Tibial nerve (tissue), 4 donors: ENCODE measurements at regions not wholly inside any gene's neighbourhood (a gene's known extent, or its start where the extent isn't known, plus 50 kb on each side); places are given as distances from the start of the nearest gene placed in this dataset.

Experiments used
- EP300 ChIP-seq, 2 donors: sonication (generic); formaldehyde crosslinking; IDR thresholded peaks; one replicate each; pipeline ENCODE4 v1.6.1; 2017; ENCODE audit warnings: antibody characterized with exemption in 2 of 2, mild to moderate bottlenecking in 1 of 2
- POLR2A ChIP-seq, 2 donors: fragments of 450-650 bp; IDR thresholded peaks; one replicate each; pipeline ENCODE4 v1.6.1; 2017; ENCODE audit warnings: antibody characterized with exemption in 2 of 2, mild to moderate bottlenecking in 2 of 2, moderate library complexity in 2 of 2
- TF ChIP-seq, protein P1 (sequence below), 5 experiments: fragments of 200-600 bp in 3 of 5; fragments of 450-650 bp in 2 of 5; sonication (generic) in 3 of 5; IDR thresholded peaks; one replicate each; pipeline ENCODE4 v1.5.1; 2016 to 2019; ENCODE audit warnings: antibody characterized with exemption in 5 of 5, mild to moderate bottlenecking in 3 of 5, moderate library complexity in 2 of 5

DNA sequence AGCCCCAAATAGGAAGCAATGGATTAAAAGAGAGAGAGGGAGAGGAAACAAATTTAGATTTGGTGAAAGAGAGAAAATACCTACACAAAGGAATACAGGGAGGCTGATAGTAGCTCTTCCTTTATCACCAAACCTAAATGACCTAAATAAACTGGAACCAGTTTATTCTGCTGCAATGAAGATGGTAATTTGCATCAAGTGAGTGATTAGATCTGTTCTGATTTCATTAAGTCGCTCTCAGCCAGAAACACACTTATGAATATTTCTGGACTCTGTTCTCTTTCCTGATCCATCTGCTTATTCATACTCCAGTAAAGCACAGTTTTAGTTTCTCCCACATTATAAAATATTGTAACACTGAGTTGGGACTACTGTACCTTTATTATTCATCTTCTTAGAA, 83.4 kb upstream of the BMP5 start:
- TF ChIP-seq, protein P1, sequence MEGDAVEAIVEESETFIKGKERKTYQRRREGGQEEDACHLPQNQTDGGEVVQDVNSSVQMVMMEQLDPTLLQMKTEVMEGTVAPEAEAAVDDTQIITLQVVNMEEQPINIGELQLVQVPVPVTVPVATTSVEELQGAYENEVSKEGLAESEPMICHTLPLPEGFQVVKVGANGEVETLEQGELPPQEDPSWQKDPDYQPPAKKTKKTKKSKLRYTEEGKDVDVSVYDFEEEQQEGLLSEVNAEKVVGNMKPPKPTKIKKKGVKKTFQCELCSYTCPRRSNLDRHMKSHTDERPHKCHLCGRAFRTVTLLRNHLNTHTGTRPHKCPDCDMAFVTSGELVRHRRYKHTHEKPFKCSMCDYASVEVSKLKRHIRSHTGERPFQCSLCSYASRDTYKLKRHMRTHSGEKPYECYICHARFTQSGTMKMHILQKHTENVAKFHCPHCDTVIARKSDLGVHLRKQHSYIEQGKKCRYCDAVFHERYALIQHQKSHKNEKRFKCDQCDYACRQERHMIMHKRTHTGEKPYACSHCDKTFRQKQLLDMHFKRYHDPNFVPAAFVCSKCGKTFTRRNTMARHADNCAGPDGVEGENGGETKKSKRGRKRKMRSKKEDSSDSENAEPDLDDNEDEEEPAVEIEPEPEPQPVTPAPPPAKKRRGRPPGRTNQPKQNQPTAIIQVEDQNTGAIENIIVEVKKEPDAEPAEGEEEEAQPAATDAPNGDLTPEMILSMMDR (IDR thresholded peaks at IDR 0.05), result no peak
- TF ChIP-seq POLR2A (IDR thresholded peaks at IDR 0.05) (no peak), EP300 (IDR thresholded peaks at IDR 0.05) (no peak)
